ENCODE measurements at regions not wholly inside any gene's neighbourhood (a gene's known extent, or its start where the extent isn't known, plus 50 kb on each side); places are given as distances from the start of the nearest gene placed in this dataset.

DNA sequence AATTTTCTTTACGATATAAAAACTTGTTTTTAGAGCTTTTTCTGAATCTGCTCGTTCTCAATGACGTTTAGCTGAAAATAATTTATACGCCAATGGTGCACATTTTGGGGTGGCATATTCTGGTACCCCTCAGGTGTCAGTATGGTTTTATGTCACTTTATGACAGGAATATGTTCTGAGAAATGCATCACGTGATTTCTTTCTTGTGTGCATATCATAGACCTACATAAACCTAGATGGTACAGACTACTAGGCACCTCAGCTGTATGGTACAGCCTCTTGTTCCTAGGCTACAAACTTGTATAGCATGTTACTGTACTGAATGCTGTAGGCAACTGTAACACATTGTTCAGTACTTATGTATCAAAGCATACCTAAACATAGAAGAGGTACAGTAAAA lies 68.2 kb downstream of the TMEM17 start:
- H2AFZ ChIP-seq (ENCODE audit: insufficient read depth, low read length, poor library complexity) = no peak overlapping the region
- H3K79me2 ChIP-seq (ENCODE audit: control insufficient read depth, insufficient read depth, low read length, poor library complexity) = no peaks in the 10 kb centered on the region

DNA sequence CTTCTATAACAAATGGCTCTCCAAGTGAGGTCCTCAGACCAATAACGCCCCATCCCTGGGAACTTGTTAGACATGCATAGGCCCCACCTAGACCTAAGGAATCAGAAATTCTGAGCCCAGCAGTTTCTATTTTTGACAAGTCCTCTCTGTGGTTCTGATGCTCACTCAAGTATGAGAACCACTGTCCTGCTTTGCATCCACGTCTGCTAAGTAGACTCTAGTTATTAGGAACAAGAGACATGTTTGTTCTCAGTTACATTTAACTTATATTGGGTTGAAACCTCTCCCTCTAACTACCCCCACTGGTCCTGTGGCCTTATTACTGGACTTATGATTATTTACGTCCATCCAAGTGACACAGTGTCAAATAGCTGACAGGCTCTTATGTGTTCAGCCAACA lies 70.3 kb downstream of the TMEM17 start:
- Histone ChIP-seq H3K4me3 (ENCODE audit: low read depth, low read length) (no peak overlapping the region), H2BK12ac (ENCODE audit: low read length) (no peak overlapping the region), H2BK120ac (ENCODE audit: insufficient read depth, low read length, poor library complexity) (no peak overlapping the region), H4K12ac (ENCODE audit: low read depth, low read length) (no peak overlapping the region), H2AK5ac (ENCODE audit: low read length) (no peak overlapping the region), H3K79me2 (ENCODE audit: control insufficient read depth, insufficient read depth, low read length, poor library complexity) (no peaks in the 10 kb centered on the region), H4K8ac (ENCODE audit: low read depth, low read length) (no peak overlapping the region), H2AFZ (ENCODE audit: insufficient read depth, low read length, poor library complexity) (no peak overlapping the region), H3K4me2 (ENCODE audit: low read length) (no peak overlapping the region), H2BK5ac (ENCODE audit: low read depth, low read length, poor library complexity) (no peak overlapping the region), H3K4ac (ENCODE audit: low read depth, low read length) (no peak overlapping the region), H3K4me1 (ENCODE audit: control insufficient read depth in 1 of 2, insufficient read depth in 2 of 2, low read length in 2 of 2) (no peaks in the 10 kb centered on the region), H3K9me3 (ENCODE audit: insufficient read depth, low read depth, low read length) (peaks cover 3% of the 10 kb centered on the region), H3K27me3 (ENCODE audit: insufficient read depth, low read length) (no peaks in the 10 kb centered on the region), H3K23ac (ENCODE audit: low read length) (no peak overlapping the region), H3K18ac (ENCODE audit: low read length) (no peak overlapping the region), H3K79me1 (ENCODE audit: low read length) (no peaks in the 10 kb centered on the region), H3K27ac (ENCODE audit: low read depth, low read length) (no peak overlapping the region), H3K36me3 (ENCODE audit: control insufficient read depth in 1 of 2, insufficient read depth in 2 of 2, low read length in 2 of 2) (no peaks in the 10 kb centered on the region), H3K14ac (ENCODE audit: low read length) (no peak overlapping the region), H3K9ac (ENCODE audit: low read length) (no peak overlapping the region), H4K91ac (ENCODE audit: low read depth, low read length) (no peak overlapping the region)
- no CpG with 5 or more reads among the region's 3 CpGs for WGBS (ENCODE audit: extremely low coverage, insufficient coverage, insufficient read length)
- no peak for DNase-seq

More for the DNA sequence above, 68.2 kb downstream of the TMEM17 start:
- no peaks in the 10 kb centered on the region for H3K4me1 ChIP-seq (ENCODE audit: control insufficient read depth in 1 of 2, insufficient read depth in 2 of 2, low read length in 2 of 2)
- no peak overlapping the region for H4K91ac ChIP-seq (ENCODE audit: low read depth, low read length)
- no peak overlapping the region for H3K4ac ChIP-seq (ENCODE audit: low read depth, low read length)
- H3K27ac ChIP-seq (ENCODE audit: low read depth, low read length) = no peak overlapping the region
- no peak for DNase-seq
- H2BK5ac ChIP-seq (ENCODE audit: low read depth, low read length, poor library complexity) = no peak overlapping the region
- no peak overlapping the region for H3K9ac ChIP-seq (ENCODE audit: low read length)
- H4K12ac ChIP-seq (ENCODE audit: low read depth, low read length) = no peak overlapping the region
- no CpG with 5 or more reads among the region's 5 CpGs for WGBS (ENCODE audit: extremely low coverage, insufficient coverage, insufficient read length)
- no peak overlapping the region for H2BK12ac ChIP-seq (ENCODE audit: low read length)
- H3K14ac ChIP-seq (ENCODE audit: low read length) = no peak overlapping the region
- H3K9me3 ChIP-seq (ENCODE audit: insufficient read depth, low read depth, low read length) = peaks cover 3% of the 10 kb centered on the region
- H3K23ac ChIP-seq (ENCODE audit: low read length) = no peak overlapping the region
- H3K36me3 ChIP-seq (ENCODE audit: control insufficient read depth in 1 of 2, insufficient read depth in 2 of 2, low read length in 2 of 2) = no peaks in the 10 kb centered on the region
- H3K27me3 ChIP-seq (ENCODE audit: insufficient read depth, low read length) = no peaks in the 10 kb centered on the region
- no peak overlapping the region for H2BK120ac ChIP-seq (ENCODE audit: insufficient read depth, low read length, poor library complexity)
- H3K4me3 ChIP-seq (ENCODE audit: low read depth, low read length) = no peak overlapping the region
- H4K8ac ChIP-seq (ENCODE audit: low read depth, low read length) = no peak overlapping the region
- no peak overlapping the region for H2AK5ac ChIP-seq (ENCODE audit: low read length)
- H3K18ac ChIP-seq (ENCODE audit: low read length) = no peak overlapping the region
- no peak overlapping the region for H3K4me2 ChIP-seq (ENCODE audit: low read length)
- no peaks in the 10 kb centered on the region for H3K79me1 ChIP-seq (ENCODE audit: low read length)

DNA sequence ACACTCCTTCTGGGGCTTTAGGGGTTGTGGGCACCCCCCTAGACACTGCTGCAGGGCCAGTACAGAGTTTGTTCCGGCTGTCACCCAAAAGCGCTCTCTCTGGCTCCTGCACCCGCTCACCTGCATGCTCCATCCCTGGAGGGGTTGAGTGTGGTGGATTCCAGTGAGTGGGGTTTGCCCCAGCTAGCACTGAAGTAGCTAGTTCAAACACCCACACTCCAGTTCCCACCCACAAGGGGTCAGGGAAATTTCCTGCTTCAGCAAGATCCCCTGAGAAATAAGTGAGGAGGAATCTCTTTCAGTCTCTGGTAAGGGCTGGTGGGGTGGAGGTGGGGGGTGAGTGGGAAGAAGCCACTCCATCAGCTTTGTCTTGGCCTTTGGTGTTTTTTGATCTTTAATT lies 73.6 kb downstream of the TMEM17 start:
- no peak for DNase-seq
- WGBS (ENCODE audit: extremely low coverage, insufficient coverage, insufficient read length) = no CpG with 5 or more reads among the region's 3 CpGs
- Histone ChIP-seq H3K4me2 (ENCODE audit: low read length) (no peak overlapping the region), H3K9me3 (ENCODE audit: insufficient read depth, low read depth, low read length) (peaks cover 3% of the 10 kb centered on the region), H3K79me2 (ENCODE audit: control insufficient read depth, insufficient read depth, low read length, poor library complexity) (no peaks in the 10 kb centered on the region), H2BK5ac (ENCODE audit: low read depth, low read length, poor library complexity) (no peak overlapping the region), H2BK120ac (ENCODE audit: insufficient read depth, low read length, poor library complexity) (no peak overlapping the region), H3K18ac (ENCODE audit: low read length) (no peak overlapping the region), H3K4me1 (ENCODE audit: control insufficient read depth in 1 of 2, insufficient read depth in 2 of 2, low read length in 2 of 2) (no peaks in the 10 kb centered on the region), H4K8ac (ENCODE audit: low read depth, low read length) (no peak overlapping the region), H3K14ac (ENCODE audit: low read length) (no peak overlapping the region), H3K79me1 (ENCODE audit: low read length) (no peaks in the 10 kb centered on the region), H2AFZ (ENCODE audit: insufficient read depth, low read length, poor library complexity) (no peak overlapping the region), H3K4me3 (ENCODE audit: low read depth, low read length) (no peak overlapping the region), H3K27ac (ENCODE audit: low read depth, low read length) (no peak overlapping the region), H4K91ac (ENCODE audit: low read depth, low read length) (no peak overlapping the region), H3K4ac (ENCODE audit: low read depth, low read length) (no peak overlapping the region), H2AK5ac (ENCODE audit: low read length) (no peak overlapping the region), H3K23ac (ENCODE audit: low read length) (no peak overlapping the region), H4K12ac (ENCODE audit: low read depth, low read length) (no peak overlapping the region), H3K9ac (ENCODE audit: low read length) (peak overlapping the region; percentile 51), H3K36me3 (ENCODE audit: control insufficient read depth in 1 of 2, insufficient read depth in 2 of 2, low read length in 2 of 2) (no peaks in the 10 kb centered on the region), H2BK12ac (ENCODE audit: low read length) (no peak overlapping the region), H3K27me3 (ENCODE audit: insufficient read depth, low read length) (no peaks in the 10 kb centered on the region)

DNA sequence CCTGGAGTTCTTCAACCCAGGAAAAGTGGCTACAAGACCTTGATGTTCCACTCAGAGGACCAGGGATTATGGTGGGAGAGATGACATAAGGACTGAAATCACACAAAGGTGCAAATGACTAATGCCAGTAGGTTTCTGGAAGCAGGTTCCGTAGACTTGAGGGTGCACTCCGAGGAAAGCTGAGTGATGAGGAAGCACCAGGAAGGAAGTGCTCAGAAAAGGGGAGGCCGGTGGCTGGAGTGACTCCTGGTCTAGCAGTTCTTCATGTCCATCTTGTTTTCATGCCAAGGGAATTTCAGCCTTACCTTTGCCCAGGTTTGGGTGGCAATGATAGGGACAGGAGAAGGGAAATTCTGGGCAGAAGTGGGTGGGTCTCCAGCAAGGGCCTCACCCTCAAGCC lies 74.5 kb downstream of the TMEM17 start:
- no peak overlapping the region for H3K9ac ChIP-seq (ENCODE audit: low read length)
- H3K4me2 ChIP-seq (ENCODE audit: low read length) = no peak overlapping the region
- DNase-seq = no peak
- no peak overlapping the region for H2AK5ac ChIP-seq (ENCODE audit: low read length)
- no peaks in the 10 kb centered on the region for H3K27me3 ChIP-seq (ENCODE audit: insufficient read depth, low read length)
- H3K79me2 ChIP-seq (ENCODE audit: control insufficient read depth, insufficient read depth, low read length, poor library complexity) = no peaks in the 10 kb centered on the region
- no peak overlapping the region for H2AFZ ChIP-seq (ENCODE audit: insufficient read depth, low read length, poor library complexity)
- no peaks in the 10 kb centered on the region for H3K36me3 ChIP-seq (ENCODE audit: control insufficient read depth in 1 of 2, insufficient read depth in 2 of 2, low read length in 2 of 2)
- no CpG with 5 or more reads among the region's 3 CpGs for WGBS (ENCODE audit: extremely low coverage, insufficient coverage, insufficient read length)
- H4K12ac ChIP-seq (ENCODE audit: low read depth, low read length) = no peak overlapping the region
- no peak overlapping the region for H3K18ac ChIP-seq (ENCODE audit: low read length)
- no peaks in the 10 kb centered on the region for H3K79me1 ChIP-seq (ENCODE audit: low read length)
- H4K91ac ChIP-seq (ENCODE audit: low read depth, low read length) = no peak overlapping the region
- H3K23ac ChIP-seq (ENCODE audit: low read length) = no peak overlapping the region
- no peak overlapping the region for H3K4ac ChIP-seq (ENCODE audit: low read depth, low read length)
- no peak overlapping the region for H2BK12ac ChIP-seq (ENCODE audit: low read length)
- H2BK5ac ChIP-seq (ENCODE audit: low read depth, low read length, poor library complexity) = no peak overlapping the region
- no peaks in the 10 kb centered on the region for H3K4me1 ChIP-seq (ENCODE audit: control insufficient read depth in 1 of 2, insufficient read depth in 2 of 2, low read length in 2 of 2)
- H2BK120ac ChIP-seq (ENCODE audit: insufficient read depth, low read length, poor library complexity) = no peak overlapping the region
- H3K9me3 ChIP-seq (ENCODE audit: insufficient read depth, low read depth, low read length) = peaks cover 3% of the 10 kb centered on the region
- no peak overlapping the region for H3K14ac ChIP-seq (ENCODE audit: low read length)
- H4K8ac ChIP-seq (ENCODE audit: low read depth, low read length) = no peak overlapping the region
- H3K4me3 ChIP-seq (ENCODE audit: low read depth, low read length) = no peak overlapping the region
- no peak overlapping the region for H3K27ac ChIP-seq (ENCODE audit: low read depth, low read length)

Data from trophoblast cell (in vitro differentiated cells and primary cell).